ENCODE measurements at regions not wholly inside any gene's neighbourhood (a gene's known extent, or its start where the extent isn't known, plus 50 kb on each side); places are given as distances from the start of the nearest gene placed in this dataset.

GRCh38 chr5:176711883-176712282 is 64.6 kb downstream of the TSPAN17 start:
- peaks cover 0 to 70% (median 1%) of the 10 kb centered on the region in 4 donors for H3K27me3 ChIP-seq
- DNase-seq (ENCODE audit: extremely low spot score) = no peak
- intact Hi-C loops (cut with DNase I) = no loop called here
- H3K27ac ChIP-seq (replicated peaks in 1 of 4) = no peak overlapping the region
- TF ChIP-seq CTCF (IDR thresholded peaks at IDR 0.05) (no peak), POLR2A (IDR thresholded peaks at IDR 0.05; ENCODE audit: low read depth) (no peak), POLR2AphosphoS5 (IDR thresholded peaks at IDR 0.05) (no peak), EP300 (IDR thresholded peaks at IDR 0.05) (no peak)
- H3K4me3 ChIP-seq = no peak overlapping the region
- H3K4me1 ChIP-seq = no peaks in the 10 kb centered on the region
- H3K36me3 ChIP-seq = no peaks in the 10 kb centered on the region
- peaks cover 0 to 17% (median 15%) of the 10 kb centered on the region in 4 donors for H3K9me3 ChIP-seq
- 14% methylated on average over 1 of the region's 7 CpGs for WGBS

- TF ChIP-seq POLR2A (IDR thresholded peaks at IDR 0.05; ENCODE audit: low read depth) (no peak), EP300 (IDR thresholded peaks at IDR 0.05) (no peak), CTCF (IDR thresholded peaks at IDR 0.05) (no peak), POLR2AphosphoS5 (IDR thresholded peaks at IDR 0.05) (no peak)
- Histone ChIP-seq H3K4me3 (no peak overlapping the region), H3K27ac (replicated peaks in 1 of 4) (no peak overlapping the region), H3K27me3 (peaks cover 0 to 79% (median 1%) of the 10 kb centered on the region in 4 donors), H3K4me1 (no peaks in the 10 kb centered on the region), H3K9me3 (peaks cover 0 to 17% (median 15%) of the 10 kb centered on the region in 4 donors), H3K36me3 (no peaks in the 10 kb centered on the region)
- 22% methylated on average over 17 of the region's 17 CpGs for WGBS
- intact Hi-C loops (cut with DNase I) = no loop called here
- DNase-seq (ENCODE audit: extremely low spot score) = no peak
Measured at GRCh38 chr5:176712546-176713304, 65.4 kb downstream of the TSPAN17 start.

- Histone ChIP-seq H3K27ac (replicated peaks in 1 of 4) (no peak overlapping the region), H3K27me3 (peaks cover 0 to 84% (median 1%) of the 10 kb centered on the region in 4 donors), H3K4me1 (no peaks in the 10 kb centered on the region), H3K9me3 (peaks cover 0 to 17% (median 15%) of the 10 kb centered on the region in 4 donors), H3K4me3 (no peak overlapping the region), H3K36me3 (no peaks in the 10 kb centered on the region)
- WGBS = 90% methylated on average over 6 of the region's 6 CpGs
- TF ChIP-seq POLR2A (IDR thresholded peaks at IDR 0.05; ENCODE audit: low read depth) = no peak
- TF ChIP-seq CTCF (IDR thresholded peaks at IDR 0.05) = no peak
- no peak for TF ChIP-seq EP300 (IDR thresholded peaks at IDR 0.05)
- no peak for TF ChIP-seq POLR2AphosphoS5 (IDR thresholded peaks at IDR 0.05)
- intact Hi-C loops (cut with DNase I) = no loop called here
- no peak for DNase-seq (ENCODE audit: extremely low spot score)
Measured at GRCh38 chr5:176713409-176713808, 66.1 kb downstream of the TSPAN17 start.

- WGBS = 77% methylated on average over 4 of the region's 4 CpGs
- peaks cover 0 to 82% (median 1%) of the 10 kb centered on the region in 4 donors for H3K27me3 ChIP-seq
- intact Hi-C loops (cut with DNase I) = no loop called here
- no peak for DNase-seq (ENCODE audit: extremely low spot score)
- peaks cover 0 to 17% (median 15%) of the 10 kb centered on the region in 4 donors for H3K9me3 ChIP-seq
- no peaks in the 10 kb centered on the region for H3K4me1 ChIP-seq
- H3K36me3 ChIP-seq = no peaks in the 10 kb centered on the region
- no peak overlapping the region for H3K27ac ChIP-seq (replicated peaks in 1 of 4)
- TF ChIP-seq POLR2A (IDR thresholded peaks at IDR 0.05; ENCODE audit: low read depth) (no peak), EP300 (IDR thresholded peaks at IDR 0.05) (no peak), CTCF (IDR thresholded peaks at IDR 0.05) (no peak), POLR2AphosphoS5 (IDR thresholded peaks at IDR 0.05) (no peak)
- no peak overlapping the region for H3K4me3 ChIP-seq
Measured at GRCh38 chr5:176714067-176714466, 66.8 kb downstream of the TSPAN17 start.

Data from esophagus muscularis mucosa (tissue), 4 donors.